Stimulated activated naive CD8-positive, alpha-beta T cell treated with anti-CD3 and anti-CD28 coated beads, Interleukin-15, Interleukin-2, amounts not matched to agents 100 ng/mL and 50 ng/mL, for 24 hours (primary cell): ENCODE measurements at regions not wholly inside any gene's neighbourhood (a gene's known extent, or its start where the extent isn't known, plus 50 kb on each side); places are given as distances from the start of the nearest gene placed in this dataset.
"Not testable (repeated sequence)": the region's sequence is repeated elsewhere in the genome, so short reads cannot be mapped to it uniquely, and the experiment has no call there.

ENCODE experiments used
- H3K27ac Mint-ChIP-seq: one replicate; pipeline ENCODE4 v1.8.0; 2021; ENCODE audit warnings: mild to moderate bottlenecking, mixed read lengths
- H3K27me3 Mint-ChIP-seq: one replicate; pipeline ENCODE4 v1.8.0; 2021; ENCODE audit warnings: mixed read lengths
- H3K36me3 Mint-ChIP-seq: one replicate; pipeline ENCODE4 v1.8.0; 2021; ENCODE audit warnings: low read depth, mixed read lengths
- H3K4me1 Mint-ChIP-seq: one replicate; pipeline ENCODE4 v1.8.0; 2021; ENCODE audit warnings: low read depth, mixed read lengths
- H3K4me3 Mint-ChIP-seq: one replicate; pipeline ENCODE4 v1.8.0; 2021; ENCODE audit warnings: mild to moderate bottlenecking, mixed read lengths
- H3K9me3 Mint-ChIP-seq: one replicate; pipeline ENCODE4 v1.8.0; 2021; ENCODE audit warnings: mixed read lengths

DNA sequence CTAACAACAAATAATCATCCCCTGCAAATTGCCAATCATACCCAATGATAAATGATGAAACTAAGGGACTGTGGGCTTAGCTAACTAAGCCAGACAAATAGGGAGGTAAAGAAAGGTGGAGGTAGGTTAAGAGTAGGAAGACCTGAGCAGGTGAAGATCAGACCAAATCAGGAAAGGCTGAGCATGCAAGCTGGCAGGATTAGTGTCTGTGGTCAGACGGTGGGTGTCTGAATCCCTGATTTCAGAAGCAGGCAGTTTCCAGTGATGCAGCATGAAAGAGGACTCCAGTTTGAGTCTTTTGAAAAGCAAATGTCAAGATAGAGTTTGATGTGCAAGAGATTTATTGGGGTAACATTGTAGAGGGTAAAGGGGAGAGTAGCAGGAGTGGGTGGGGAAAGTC, 181.4 kb upstream of the MYLIP start:
- no peak overlapping the region for H3K4me3 Mint-ChIP-seq
- H3K27me3 Mint-ChIP-seq = no peaks in the 10 kb centered on the region
- H3K9me3 Mint-ChIP-seq = no peaks in the 10 kb centered on the region
- H3K4me1 Mint-ChIP-seq = no peaks in the 10 kb centered on the region
- no peak overlapping the region for H3K27ac Mint-ChIP-seq
- H3K36me3 Mint-ChIP-seq = no peaks in the 10 kb centered on the region

DNA sequence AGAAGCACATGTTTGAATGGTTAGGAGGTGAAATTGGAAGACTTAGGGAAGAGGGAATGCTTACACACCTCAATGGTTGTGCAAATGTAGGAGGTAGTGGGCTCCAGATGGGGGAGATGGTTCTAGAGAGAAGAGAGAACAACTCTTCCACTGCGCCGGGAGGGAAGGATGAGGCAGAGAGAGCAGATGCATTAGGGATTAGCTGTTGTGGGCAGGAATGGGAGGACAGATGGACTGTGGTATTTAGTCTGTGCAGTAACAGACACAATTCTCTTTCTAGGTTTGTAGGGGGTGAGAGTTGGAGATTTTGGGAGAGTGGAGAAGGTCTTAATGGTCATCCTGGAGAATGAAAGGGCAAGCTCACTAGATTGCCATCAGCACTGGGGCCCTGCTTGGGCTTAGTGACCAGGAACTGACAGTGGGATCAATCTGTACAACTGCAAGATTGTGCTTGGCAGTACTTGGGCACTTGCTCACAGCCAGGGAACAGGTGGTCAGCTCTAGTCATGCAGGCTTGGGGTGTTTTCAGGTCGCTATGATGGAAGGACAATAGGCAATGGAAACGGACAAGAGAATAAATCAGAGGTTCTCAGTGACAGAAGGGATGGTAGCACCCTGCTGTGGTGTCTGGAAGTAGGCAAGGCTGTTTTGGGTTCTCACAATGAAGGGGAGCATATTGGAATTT, 182.0 kb upstream of the MYLIP start:
- Mint-ChIP-seq H3K36me3 (no peaks in the 10 kb centered on the region), H3K4me1 (no peaks in the 10 kb centered on the region), H3K27me3 (no peaks in the 10 kb centered on the region), H3K27ac (no peak overlapping the region), H3K9me3 (no peaks in the 10 kb centered on the region), H3K4me3 (no peak overlapping the region)

- Mint-ChIP-seq H3K4me3 (no peak overlapping the region), H3K27ac (no peak overlapping the region), H3K9me3 (peaks cover 3% of the 10 kb centered on the region), H3K4me1 (no peaks in the 10 kb centered on the region), H3K27me3 (no peaks in the 10 kb centered on the region), H3K36me3 (no peaks in the 10 kb centered on the region)
Observed at GRCh38 chr6:15945593-15946159, 183.2 kb upstream of the MYLIP start.

DNA sequence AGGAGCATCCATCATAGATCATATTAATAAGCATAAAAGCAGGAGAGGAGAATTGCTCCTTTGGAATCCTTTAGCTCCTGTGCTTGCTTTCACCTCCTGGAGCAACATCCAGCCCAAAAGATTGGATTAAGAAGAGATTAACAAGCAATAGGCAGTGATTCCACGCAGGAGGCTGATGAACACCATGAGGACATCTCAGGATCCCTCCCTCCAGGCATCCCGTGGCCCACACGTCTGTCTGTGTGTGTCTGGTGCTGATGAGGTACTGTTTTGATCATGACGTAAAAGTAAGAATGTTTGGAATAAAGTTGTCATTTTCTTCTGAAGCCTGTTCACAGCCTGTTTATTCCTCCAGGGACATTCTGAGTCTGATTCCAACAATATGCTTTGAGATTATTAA, 185.5 kb upstream of the MYLIP start:
- Mint-ChIP-seq H3K4me1 (no peaks in the 10 kb centered on the region), H3K9me3 (peaks cover 4% of the 10 kb centered on the region), H3K36me3 (no peaks in the 10 kb centered on the region), H3K27ac (no peak overlapping the region), H3K4me3 (no peak overlapping the region), H3K27me3 (no peaks in the 10 kb centered on the region)

DNA sequence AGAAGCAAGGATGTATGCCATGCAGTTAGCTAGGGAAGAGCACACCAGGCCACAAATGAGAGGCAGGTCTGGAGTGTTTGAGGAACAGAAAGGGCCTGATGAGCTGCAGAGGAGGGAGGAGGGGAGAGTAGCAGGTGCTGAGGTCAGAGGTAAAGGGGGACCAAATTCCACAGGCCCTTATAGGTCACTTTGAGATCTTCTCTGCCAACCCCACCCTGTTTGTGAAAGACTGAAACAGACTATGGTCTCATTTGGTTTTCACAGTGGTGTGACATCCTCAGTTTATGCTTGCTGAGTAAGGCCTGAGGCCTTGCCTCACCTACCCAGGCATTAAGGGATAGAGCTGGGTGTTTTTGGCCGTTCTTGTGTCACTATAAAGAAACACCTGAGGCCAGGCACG, 187.7 kb upstream of the MYLIP start:
- peaks cover 5% of the 10 kb centered on the region for H3K4me1 Mint-ChIP-seq
- H3K4me3 Mint-ChIP-seq = no peak overlapping the region
- H3K9me3 Mint-ChIP-seq = peaks cover 4% of the 10 kb centered on the region
- no peak overlapping the region for H3K27ac Mint-ChIP-seq
- H3K27me3 Mint-ChIP-seq = no peaks in the 10 kb centered on the region
- no peaks in the 10 kb centered on the region for H3K36me3 Mint-ChIP-seq

DNA sequence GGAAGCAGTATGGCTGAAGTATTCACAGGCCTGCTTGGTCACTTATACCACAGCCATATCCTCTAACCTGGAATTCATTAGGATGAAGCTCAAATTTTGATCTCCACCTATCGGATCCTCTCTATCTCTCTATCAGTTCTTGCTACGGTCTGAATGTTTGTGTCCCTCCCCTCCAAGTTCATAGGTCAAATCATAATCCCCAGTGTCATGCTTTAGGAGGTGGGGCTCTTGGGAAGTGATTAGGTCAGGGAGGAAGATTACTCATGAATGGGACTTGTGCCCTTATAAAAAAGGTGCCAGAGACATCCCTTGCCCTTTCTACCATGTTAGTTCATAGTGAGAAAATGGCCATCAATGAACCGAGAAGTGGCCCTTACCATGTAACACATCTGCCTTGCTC, 190.8 kb upstream of the MYLIP start:
- H3K36me3 Mint-ChIP-seq = no peaks in the 10 kb centered on the region
- peaks cover 4% of the 10 kb centered on the region for H3K27me3 Mint-ChIP-seq
- peaks cover 4% of the 10 kb centered on the region for H3K9me3 Mint-ChIP-seq
- H3K27ac Mint-ChIP-seq = no peak overlapping the region
- peaks cover 6% of the 10 kb centered on the region for H3K4me1 Mint-ChIP-seq
- no peak overlapping the region for H3K4me3 Mint-ChIP-seq

DNA sequence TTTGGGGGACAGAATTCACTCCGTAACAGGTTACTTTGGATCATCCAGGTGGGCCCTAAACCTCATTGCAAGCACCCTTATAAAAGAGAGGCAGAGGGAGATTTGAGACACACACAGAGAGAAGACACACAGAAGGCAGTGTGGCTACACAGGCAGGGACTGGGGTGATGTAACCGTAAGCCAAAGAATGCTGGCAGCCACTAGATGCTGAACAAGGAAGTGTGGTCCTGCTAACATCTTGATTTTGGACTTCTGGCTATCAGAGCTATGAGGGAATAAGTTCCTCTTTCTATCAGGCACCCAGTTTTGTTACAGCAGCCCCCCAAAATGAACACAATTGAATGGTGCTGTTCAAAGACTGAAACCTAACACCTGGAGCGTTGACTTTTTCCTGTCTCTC, 191.3 kb upstream of the MYLIP start:
- Mint-ChIP-seq H3K4me1 (peaks cover 6% of the 10 kb centered on the region), H3K9me3 (peaks cover 4% of the 10 kb centered on the region), H3K36me3 (no peaks in the 10 kb centered on the region), H3K27ac (no peak overlapping the region), H3K4me3 (no peak overlapping the region), H3K27me3 (peaks cover 4% of the 10 kb centered on the region)

- no peak overlapping the region for H3K4me3 Mint-ChIP-seq
- peaks cover 5% of the 10 kb centered on the region for H3K9me3 Mint-ChIP-seq
- H3K27ac Mint-ChIP-seq = no peak overlapping the region
- peaks cover under 1% of the 10 kb centered on the region for H3K36me3 Mint-ChIP-seq
- peaks cover 4% of the 10 kb centered on the region for H3K27me3 Mint-ChIP-seq
- peaks cover 6% of the 10 kb centered on the region for H3K4me1 Mint-ChIP-seq
Observed at GRCh38 chr6:15936503-15936902, 192.4 kb upstream of the MYLIP start.

- H3K9me3 Mint-ChIP-seq = peaks cover 10% of the 10 kb centered on the region
- H3K4me3 Mint-ChIP-seq = no peak overlapping the region
- H3K27me3 Mint-ChIP-seq = peaks cover 4% of the 10 kb centered on the region
- peaks cover 6% of the 10 kb centered on the region for H3K4me1 Mint-ChIP-seq
- no peak overlapping the region for H3K27ac Mint-ChIP-seq
- H3K36me3 Mint-ChIP-seq = peaks cover 7% of the 10 kb centered on the region
Observed at GRCh38 chr6:15935661-15936060, 193.2 kb upstream of the MYLIP start.

DNA sequence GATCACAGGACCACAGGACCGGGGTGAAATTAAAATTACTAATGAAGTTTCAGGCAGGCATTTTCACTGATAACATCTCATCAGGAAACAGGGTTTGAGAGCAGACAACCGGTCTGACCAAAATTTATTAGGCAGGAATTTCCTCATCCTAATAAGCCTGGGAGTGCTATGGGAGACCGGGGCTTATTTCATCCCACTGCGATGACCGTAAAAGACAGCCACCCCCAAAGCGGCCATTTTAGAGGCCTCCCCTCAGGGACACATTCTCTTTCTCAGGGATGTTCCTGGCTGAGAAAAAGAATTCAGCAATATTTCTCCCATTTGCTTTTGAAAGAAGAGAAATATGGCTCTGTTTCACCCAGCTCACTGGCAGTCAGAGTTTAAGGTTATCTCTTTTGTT, 197.2 kb upstream of the MYLIP start:
- not testable (repeated sequence) for H3K27me3 Mint-ChIP-seq, H3K27ac Mint-ChIP-seq, H3K4me1 Mint-ChIP-seq, H3K4me3 Mint-ChIP-seq
- Mint-ChIP-seq H3K9me3 (peaks cover 24% of the 10 kb centered on the region), H3K36me3 (peaks cover 11% of the 10 kb centered on the region)

GRCh38 chr6:15930207-15930606, 198.7 kb upstream of the MYLIP start:
- peaks cover 30% of the 10 kb centered on the region for H3K9me3 Mint-ChIP-seq
- no peak overlapping the region for H3K27ac Mint-ChIP-seq
- no peak overlapping the region for H3K4me3 Mint-ChIP-seq
- H3K27me3 Mint-ChIP-seq = peaks cover 13% of the 10 kb centered on the region
- H3K4me1 Mint-ChIP-seq = no peaks in the 10 kb centered on the region
- H3K36me3 Mint-ChIP-seq = peaks cover 11% of the 10 kb centered on the region

DNA sequence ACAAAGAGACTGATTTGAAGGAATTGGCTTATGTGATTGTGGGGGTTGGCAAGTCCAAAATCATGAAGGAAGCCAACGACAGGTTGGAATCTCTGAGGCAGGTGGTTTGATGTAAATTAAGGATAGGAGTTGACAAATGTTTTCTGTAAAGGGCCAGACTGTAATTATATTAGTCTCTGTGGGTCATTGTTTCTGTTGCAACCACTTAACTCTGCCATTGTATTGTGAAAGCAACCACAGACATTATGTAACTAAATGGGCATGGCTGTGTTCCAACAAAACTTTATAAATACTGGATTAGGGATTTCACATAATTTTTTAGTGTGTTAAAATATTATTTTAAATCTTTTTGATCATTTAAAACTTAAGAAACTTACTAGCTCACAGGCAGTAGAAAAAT, 199.2 kb upstream of the MYLIP start:
- Mint-ChIP-seq H3K27me3 (peaks cover 10% of the 10 kb centered on the region), H3K4me1 (no peaks in the 10 kb centered on the region), H3K4me3 (no peak overlapping the region), H3K36me3 (peaks cover 11% of the 10 kb centered on the region), H3K27ac (no peak overlapping the region), H3K9me3 (peaks cover 30% of the 10 kb centered on the region)

- Mint-ChIP-seq H3K27me3 (peaks cover 10% of the 10 kb centered on the region), H3K27ac (no peak overlapping the region), H3K4me3 (no peak overlapping the region), H3K9me3 (peaks cover 30% of the 10 kb centered on the region), H3K4me1 (no peaks in the 10 kb centered on the region), H3K36me3 (peaks cover 11% of the 10 kb centered on the region)
Observed at GRCh38 chr6:15927531-15928225, 201.2 kb upstream of the MYLIP start.

DNA sequence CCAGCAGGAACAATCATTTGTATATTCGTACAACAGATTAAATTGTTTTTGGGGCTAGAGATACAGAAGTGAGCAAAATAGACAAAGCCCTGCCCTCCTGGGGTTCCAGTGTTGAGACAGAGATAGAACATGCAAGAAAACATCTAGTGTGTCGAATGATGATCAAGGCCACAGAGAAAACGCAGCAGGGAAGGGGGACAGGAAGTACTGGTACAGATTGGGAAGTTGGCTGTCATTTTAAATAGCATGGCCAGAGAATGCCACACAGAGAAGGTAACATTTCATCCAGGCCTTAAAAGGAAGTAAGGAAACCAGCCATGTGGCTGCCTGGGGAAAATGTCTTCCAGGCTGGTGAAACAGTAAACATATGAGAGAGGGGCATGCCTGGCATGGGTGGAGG, 202.6 kb upstream of the MYLIP start:
- Mint-ChIP-seq H3K27ac (peak overlapping the region; percentile 47), H3K27me3 (peaks cover 10% of the 10 kb centered on the region), H3K36me3 (peaks cover 8% of the 10 kb centered on the region), H3K4me3 (no peak overlapping the region), H3K4me1 (no peaks in the 10 kb centered on the region), H3K9me3 (peaks cover 27% of the 10 kb centered on the region)

DNA sequence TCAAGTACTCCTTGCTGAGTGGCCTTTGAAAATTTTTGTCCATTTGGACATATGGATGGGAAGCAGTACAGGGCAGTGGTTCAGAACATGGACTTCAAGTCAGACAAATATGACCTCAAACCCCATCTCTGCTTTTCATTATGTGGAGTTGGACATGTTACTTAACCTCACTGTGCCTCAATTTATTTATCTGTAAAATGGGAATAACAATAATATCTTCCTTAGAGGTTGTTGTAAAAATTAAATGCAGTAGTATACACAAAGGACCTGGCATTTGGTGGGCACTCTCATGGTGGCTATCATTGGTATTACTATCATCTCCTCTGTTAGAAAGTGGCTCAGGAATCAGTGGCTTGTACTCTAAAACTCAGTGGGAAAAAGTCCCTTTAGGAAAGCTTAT, 204.0 kb upstream of the MYLIP start:
- no peak overlapping the region for H3K27ac Mint-ChIP-seq
- H3K4me3 Mint-ChIP-seq = no peak overlapping the region
- H3K9me3 Mint-ChIP-seq = peaks cover 16% of the 10 kb centered on the region
- no peaks in the 10 kb centered on the region for H3K4me1 Mint-ChIP-seq
- peaks cover 10% of the 10 kb centered on the region for H3K27me3 Mint-ChIP-seq
- H3K36me3 Mint-ChIP-seq = no peaks in the 10 kb centered on the region
